ENCODE measurements at regions not wholly inside any gene's neighbourhood (a gene's known extent, or its start where the extent isn't known, plus 50 kb on each side); places are given as distances from the start of the nearest gene placed in this dataset.
"Not testable (repeated sequence)": the region's sequence is repeated elsewhere in the genome, so short reads cannot be mapped to it uniquely, and the experiment has no call there.

DNA sequence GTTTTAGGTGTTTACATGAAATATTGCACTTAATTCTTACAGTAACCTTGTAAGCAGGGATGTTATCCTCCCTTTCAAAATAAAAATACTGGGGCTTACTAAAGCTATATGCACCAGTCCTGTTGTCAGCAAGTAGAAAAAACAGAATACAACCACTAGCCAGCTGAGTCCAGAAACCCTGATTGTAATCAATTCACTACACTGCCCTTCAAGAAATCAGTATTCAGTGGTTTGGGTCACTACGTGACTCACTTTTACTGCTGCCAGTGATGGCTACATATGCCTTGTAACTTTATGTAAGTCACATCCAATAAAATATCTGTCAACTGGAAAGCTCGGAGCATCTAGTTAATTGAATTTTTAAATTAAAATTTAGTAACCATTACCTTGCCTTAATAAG, 376.3 kb upstream of the DEPDC1 start:
- no peak for DNase-seq

DNA sequence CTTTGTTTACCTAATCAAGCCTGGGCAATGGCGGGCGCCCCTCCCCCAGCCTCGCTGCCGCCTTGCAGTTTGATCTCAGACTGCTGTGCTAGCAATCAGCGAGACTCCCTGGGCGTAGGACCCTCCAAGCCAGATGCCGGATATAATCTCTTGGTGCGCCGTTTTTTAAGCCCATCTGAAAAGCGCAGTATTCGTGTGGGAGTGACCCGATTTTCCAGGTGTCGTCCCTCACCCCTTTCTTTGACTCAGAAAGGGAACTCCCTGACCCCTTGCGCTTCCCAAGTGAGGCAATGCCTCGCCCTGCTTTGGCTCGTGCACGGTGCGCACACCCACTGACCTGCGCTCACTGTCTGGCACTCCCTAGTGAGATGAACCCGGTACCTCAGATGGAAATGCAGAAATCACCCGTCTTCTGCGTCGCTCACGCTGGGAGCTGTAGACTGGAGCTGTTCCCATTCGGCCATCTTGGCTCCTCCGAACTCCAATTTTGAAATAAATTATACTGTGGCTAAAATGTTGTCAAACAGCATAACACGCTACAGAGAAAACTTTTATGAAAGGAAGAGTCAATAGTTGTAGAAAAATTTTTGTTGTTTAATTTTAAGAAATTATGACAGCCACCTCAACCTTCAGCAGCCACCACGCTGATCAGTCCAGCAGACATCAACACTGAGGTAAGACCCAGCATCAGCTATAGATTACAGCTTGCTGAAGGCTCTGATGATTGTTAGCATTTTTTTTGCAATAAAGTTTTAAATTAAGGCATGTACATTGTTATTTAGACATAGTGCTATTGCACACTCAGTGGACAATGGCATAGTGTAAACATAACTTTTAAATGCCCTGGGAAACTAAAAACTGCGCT, 384.7 kb upstream of the DEPDC1 start:
- not testable (repeated sequence) for DNase-seq

DNA sequence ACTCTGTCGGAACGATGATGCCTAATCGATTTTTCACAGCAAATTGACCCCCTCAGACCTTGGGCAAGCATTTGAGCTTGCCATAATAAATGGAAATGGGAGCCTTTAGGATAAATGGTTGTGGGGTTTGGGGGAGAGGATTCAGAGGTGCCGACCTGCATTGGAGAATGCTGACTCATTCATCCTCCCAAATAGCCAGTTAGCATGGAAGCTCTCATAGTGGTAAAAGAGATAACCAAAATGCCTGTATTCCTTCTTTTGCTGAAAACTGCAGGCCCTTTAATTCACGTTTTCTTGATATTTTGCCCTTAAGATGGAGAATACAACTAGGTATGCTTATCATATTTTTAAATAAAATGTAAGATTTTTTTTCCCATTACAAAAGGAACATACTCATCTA, 392.6 kb upstream of the DEPDC1 start:
- DNase-seq: no peak

DNA sequence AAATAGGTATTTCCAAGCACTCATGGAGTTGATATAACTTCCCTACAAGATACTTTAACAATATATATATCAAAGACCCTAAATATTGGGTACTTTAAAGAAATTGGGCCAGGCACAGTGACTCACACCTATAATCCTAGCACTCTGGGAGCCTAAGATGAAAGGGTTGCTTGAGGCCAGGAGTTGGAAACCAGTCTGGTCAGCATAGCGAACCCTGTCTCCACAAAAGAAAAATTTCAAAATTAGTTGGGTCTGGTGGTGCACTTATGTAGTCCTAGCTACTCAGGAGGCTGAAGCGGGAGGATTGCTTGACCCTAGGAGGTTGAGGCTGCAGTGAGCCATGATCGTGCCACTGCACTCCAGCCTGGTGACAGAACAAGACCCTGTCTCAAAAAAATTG, 393.9 kb upstream of the DEPDC1 start:
- no peak for DNase-seq

DNA sequence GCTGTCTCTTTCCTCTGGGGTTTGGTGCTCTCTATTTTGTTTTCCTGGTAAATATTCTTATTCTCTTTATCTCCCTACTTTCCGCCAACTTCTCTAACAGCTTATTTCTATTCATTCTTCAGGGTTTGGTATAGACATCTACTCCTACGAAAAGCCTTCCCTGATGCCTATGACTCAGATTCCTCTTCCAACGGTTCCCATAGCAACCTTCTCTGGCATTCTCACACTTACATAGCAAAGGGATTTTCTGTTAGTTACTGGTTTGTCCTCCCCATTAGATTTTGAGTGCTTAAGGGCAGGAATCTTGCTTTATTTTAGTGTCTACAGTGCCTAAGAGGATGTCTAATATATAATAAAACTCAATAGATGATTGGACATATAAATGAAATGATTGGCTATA, 407.6 kb upstream of the DEPDC1 start:
- DNase-seq: no peak

DNA sequence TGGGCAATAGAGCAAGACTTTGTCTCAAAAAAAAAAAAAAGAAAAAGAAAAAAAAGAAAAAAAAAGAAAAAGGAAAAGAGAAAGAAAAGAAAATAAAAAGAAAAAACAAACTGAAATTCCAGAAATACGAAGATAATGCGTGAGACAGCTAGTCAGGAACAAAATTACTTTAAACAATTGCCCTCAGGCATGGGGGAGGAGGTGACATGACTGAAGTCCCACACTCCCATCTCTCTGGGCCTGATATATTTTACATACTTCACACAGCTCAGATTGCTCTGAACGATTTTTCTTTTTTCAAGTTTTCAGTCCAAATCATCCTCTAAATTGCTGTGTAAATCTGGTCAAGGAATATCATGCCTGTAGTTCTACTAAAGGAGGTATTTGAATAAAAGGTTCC, 409.5 kb upstream of the DEPDC1 start:
- no peak for DNase-seq

DNA sequence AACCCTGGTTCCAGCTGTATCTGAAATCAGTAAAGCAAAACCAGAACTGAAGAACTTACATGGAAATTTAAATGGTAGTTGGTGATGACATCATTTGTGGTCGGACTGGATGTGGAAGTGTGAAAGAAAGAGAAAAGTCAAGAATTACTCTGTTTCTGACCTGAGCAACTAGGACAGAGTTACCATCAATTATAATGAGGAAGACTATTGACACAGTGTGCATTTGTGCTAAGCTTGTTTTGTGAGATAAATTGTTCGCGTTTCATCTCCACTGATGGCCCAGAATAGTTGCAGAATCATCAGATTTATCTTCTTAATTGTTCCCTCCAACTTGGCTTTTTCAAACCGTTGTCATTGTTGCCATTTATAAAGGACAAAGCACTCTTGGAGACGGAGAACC, 410.6 kb upstream of the DEPDC1 start:
- DNase-seq: no peak

DNA sequence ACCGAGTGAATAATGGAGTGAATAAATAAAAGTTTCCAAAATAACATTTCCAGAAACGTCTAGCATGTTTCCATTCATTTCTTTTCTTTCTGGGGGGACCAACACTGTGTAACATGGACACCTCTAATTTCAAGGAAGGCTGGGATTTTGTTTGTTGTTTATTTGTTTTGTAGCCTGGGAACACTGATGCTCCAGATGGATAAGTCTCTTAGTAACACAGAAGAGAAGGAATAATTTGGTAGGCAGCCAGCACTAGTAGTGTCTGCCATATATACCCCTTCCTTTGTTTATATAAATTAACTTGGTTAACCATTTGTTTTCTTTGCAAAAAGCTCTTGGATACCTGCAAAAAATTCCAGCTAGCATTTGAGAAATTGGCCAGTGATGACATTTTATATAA, 411.4 kb upstream of the DEPDC1 start:
- DNase-seq: no peak

DNA sequence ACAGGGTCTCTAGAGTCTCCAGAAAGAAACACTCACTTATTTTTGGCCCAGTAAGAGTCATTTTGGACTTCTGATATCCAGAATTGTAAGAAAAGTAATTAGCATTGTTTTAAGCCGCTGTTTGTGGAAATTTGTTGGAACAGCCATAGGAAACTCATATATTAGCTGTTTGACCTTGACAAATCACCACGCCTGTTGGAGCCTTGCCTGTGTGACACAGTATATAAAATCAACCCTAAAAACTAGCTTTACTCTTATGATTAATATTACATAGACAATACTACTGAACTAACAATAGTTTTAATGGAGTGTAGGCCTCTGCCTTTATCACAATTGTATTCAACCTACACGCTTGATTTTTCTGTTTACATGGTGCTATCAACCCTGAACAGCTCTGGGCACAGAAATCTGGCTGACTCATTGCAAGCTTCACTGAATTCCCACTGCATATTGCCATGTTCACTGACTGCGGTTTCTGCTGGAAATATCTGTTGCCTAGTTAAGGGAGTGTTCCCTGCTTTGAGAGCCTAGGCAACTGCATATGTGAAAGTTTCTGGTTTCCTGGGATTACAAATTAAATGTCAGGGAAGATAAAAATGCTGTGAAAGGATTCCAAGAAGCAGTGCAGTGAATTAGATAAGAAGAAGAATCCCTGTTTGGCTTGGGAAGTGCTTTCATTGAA, 419.5 kb upstream of the DEPDC1 start:
- no peak for DNase-seq

DNA sequence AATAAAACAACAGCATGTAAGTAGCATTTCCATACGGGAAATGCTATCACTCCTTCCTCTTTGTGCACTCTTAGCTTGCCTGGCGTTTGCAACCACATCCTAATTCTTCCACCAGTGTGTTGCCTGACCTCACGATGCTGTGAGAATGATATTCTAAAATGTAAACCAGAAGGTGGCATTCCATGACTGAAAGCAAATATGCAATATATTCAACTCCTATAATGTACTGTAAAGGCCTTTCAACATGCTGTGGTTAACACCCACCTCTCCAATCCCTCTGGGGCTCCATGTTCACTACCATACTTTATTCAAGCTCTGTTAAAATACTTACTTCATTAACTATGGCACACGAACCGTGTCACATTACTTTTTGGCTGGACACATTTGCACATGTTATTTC, 420.6 kb upstream of the DEPDC1 start:
- no peak for DNase-seq

DNA sequence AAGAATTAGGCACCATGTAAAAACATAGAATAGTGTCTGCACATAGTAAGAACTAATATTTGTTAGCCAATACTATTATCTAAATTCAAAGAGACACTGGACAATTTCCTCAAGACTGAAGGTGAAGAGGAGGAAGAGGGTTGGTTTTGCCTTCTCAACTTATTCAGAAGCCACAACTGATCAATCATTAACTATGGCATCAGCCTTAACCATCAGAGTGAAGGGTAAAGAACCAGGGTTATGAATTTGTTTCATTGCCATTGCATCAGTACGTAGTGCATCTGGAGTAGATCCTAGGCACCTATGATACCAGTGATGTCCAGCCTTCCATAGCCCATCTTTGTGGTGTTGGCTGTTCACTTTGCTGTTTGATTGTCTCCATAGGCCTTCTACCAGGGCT, 421.7 kb upstream of the DEPDC1 start:
- no peak for DNase-seq

DNA sequence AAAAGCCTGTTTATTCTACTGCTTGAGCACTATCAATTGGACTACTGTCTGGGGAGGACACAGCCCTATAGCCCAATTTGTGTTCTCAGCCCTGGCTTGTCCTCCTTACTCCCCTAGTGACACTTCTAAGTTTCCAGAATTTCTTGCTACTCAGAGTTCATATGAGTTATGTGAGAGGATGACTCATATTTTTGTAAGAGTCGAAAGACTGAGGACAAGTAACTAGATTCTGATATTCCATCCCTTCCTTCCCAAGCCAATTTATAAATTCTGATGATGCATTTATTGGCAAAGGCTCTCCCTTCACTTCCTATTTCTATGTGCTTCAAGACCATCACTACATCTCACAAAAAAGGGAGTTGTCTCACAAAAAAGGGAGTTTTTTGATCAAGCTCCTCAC, 422.2 kb upstream of the DEPDC1 start:
- no peak for DNase-seq

DNA sequence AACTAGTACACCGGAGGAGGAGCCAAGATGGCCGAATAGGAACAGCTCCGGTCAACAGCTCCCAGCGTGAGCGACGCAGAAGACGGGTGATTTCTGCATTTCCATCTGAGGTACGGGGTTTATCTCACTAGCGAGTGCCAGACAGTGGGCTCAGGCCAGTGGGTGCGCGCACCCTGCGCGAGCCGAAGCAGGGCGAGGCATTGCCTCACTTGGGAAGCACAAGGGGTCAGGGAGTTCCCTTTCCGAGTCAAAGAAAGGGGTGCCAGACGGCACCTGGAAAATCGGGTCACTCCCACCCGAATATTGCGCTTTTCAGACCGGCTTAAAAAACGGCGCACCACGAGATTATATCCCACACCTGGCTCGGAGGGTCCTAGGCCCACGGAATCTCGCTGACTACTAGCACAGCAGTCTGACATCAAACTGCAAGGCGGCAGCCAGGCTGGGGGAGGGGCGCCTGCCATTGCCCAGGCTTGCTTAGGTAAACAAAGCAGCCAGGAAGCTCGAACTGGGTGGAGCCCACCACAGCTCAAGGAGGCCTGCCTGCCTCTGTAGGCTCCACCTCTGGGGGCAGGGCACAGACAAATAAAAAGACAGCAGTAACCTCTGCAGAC, 426.7 kb upstream of the DEPDC1 start:
- not testable (repeated sequence) for DNase-seq

DNA sequence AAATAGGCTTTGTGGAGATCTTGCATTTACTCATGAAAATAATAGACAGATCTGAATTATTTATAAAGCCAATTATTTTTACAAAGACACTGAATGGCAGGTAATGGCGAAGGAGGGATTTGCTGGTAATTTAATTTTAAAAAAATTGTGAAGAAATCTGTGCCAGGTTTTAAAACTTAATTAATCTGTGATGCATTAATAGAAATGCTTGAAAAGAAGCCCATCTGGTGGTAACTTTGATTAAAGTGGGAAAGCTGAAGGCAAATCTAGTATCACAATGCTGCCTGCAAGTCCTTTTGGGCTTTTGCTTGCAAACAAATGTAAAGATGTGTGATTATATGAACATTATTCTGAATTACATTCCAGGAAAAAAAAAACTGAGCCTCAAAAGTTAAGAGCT, 433.2 kb upstream of the DEPDC1 start:
- no peak for DNase-seq

DNA sequence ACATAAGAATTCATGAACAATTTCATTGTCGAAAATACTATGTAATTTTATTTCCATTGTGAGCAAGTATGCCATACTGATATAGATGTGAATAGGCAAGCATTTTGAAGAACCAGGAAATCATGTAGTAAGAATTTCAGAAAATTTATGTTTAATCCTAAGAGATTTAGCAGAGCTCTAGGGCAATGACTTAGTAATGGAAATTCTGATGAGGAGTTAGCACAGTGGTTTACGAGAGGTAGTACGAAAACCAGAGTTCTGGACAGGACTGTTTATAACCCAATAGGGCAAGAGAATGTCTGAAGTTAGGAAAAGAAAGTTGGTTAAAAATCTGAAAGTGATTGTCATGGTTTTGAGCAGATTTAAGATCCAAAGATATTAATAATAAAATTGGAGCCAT, 439.6 kb upstream of the DEPDC1 start:
- DNase-seq: no peak

DNA sequence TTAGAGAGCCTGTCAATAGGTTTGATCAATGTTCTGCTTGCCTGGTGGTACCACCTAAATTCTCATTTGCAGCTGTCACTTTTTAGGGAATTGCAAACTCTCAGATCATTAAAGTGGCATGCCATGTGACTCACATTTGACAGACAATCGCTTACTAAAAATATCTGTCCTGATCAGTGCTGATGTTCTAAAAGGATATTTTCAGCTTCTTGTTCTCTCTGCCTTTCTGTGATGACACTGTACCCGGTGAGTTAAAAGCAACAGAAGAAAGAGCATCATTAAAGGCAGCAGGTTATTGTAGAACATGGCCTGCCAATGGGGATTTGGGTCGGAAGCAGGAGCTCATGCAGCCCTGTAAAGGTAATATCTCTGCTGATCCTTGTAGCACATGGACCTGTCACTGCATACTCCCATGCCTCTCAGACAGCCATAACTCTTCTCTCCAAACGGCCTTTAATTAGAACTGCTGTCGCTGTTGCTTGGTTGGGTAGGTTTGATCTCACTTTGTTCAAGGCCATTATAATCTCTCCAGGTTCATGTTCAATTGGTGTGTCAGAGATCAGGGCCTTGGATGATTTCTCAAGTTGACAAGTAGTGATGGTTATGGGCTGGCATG, 441.3 kb upstream of the DEPDC1 start:
- no peak for DNase-seq

DNA sequence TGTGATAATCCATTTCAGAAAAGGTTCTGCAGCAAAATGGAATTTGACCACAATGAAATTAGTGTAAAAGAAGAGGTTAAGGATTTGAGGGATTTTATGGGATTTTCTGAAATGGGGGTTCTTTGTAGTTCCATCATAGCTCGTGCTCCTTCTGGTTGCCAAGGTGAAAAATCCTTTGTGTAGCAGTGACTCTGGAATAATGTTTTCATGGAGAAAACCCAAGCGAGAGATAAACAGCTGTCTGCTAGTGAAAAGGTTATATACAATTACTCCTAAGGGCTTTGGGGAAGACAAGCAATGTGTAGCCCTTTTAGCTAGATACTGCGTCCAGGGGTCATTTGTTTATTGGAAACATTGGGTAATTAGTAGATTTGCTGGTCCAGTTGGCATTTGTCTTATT, 453.2 kb upstream of the DEPDC1 start:
- no peak for DNase-seq

DNA sequence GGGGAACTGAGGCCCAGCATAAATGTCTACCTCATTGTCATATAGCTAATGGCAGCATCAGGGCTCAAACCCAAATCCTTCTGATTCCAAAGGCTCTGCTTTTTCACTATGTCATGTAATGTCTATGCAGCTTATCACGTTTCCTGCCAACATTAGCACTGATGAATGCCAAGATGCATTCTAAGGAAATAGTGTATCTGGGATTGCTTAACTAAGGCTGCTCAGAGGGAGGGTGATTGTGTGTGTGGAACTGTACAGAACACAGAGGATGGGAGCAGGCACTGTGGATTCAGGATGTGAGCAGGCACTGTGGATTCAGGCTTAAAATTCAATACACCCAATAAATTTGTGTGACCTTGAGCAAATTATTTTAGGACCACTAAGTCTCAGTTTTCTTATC, 456.4 kb upstream of the DEPDC1 start:
- no peak for DNase-seq

DNA sequence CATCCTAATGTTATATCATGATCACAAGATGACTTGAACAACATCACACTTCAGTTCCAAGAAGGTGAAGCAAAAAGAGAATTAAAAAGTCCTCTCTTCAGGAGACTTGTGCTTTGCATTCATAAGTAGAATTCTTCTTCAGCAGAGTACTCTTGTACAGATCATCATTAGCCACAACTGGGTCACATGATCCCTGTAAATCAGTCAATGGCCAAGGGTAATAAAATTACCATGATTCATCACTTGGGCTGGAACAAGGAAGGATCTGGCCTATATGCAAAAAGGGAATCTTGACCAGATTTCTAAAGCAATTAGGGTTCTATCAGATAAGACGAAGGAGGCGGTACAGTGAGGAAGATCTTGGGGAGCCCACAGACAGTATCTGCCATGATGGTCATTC, 458.0 kb upstream of the DEPDC1 start:
- DNase-seq: no peak

DNA sequence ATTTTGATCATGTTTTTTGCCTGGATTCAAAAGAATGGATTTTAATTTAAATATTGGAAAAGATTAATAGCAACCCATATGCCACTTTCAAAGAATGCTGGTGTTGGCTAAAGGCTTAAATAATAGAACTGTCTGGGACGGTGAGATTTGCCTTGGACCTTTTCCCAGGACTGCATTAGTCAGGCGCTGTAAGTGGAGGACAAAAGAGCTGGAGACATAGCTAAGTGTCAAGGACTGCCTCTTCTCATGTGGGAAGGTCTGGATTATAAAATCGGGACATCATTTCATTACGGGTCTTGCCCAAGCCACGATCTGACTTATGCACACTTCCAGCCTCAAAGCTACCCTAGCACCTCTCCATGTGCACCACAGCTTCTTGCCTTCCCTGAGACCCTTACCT, 458.5 kb upstream of the DEPDC1 start:
- DNase-seq: no peak

DNA sequence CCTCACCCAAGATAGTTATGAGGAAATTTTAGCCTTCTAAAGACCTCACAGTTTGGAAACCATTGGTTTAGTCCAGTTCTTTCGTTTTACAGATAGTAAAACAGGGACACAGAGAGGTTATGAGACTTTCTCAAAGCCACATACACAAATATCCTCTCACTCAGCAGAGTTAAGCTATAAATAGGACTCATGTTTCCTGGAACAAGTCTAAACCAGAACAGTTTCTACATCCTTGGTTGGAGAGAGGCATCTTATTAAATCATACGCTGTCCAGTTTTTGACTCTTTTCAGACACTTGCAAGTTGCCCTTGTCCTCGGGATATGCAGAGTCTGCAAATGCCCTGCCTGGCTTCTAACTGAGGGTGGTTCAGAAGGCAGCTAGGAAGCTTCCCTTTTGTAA, 462.1 kb upstream of the DEPDC1 start:
- no peak for DNase-seq

DNA sequence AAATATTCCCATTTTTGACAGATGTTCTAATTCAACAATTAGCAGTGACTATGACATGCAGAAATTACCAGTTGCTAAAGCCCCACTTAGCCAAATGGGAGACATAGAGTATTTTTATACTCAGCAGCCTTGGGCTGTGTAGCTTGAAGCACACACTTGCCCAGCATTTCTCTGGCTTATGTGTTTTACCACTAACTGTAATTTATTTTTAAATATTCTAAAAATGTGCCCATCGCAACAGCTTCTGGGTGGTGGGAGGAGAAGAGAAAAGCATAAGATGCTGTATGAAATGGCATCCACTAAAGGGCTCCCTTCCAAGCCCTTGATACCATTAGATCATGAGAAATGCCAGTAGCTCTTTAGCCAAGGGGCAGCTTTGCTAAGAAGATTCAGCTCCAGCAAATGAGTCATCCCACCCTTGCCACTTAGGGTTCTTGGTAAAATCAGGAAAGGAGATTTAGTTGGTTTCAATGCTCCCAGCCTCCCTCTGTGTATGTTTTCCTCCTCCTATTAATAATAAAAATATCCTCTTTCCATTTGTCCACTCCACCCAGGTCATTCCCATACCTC, 462.7 kb upstream of the DEPDC1 start:
- no peak for DNase-seq

DNA sequence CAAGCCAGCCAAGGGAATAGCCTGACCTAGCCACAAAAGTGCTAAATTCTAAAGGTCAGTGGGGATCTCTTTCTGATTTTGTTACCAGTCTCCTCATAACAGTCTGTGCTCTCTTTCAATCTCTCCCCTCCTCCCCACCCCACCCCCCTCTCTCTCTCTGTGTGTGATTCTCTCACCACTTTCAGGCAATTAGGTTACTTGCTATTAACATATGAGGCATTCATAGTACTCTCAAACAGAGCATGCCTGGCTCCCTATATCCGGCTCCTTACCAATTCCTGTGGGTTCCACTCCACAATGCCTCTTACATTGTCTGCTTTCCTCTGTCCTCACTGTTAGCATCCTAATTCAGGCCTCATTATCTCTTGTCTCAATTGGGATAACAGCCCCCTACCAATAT, 464.3 kb upstream of the DEPDC1 start:
- no peak for DNase-seq

Measured in right kidney (tissue), 1 donor.